Smooth muscle cell (in vitro differentiated cells): ENCODE measurements at regions not wholly inside any gene's neighbourhood (a gene's known extent, or its start where the extent isn't known, plus 50 kb on each side); places are given as distances from the start of the nearest gene placed in this dataset.

ENCODE experiments used
- DNase-seq: peaks from one replicate; lab custom pipeline; 2025; ENCODE audit not compliant: unreplicated experiment; lab: John Stamatoyannopoulos, UW
- H2AFZ ChIP-seq: fragments of 200-600 bp; sonication (generic); 2 replicates; pipeline ENCODE4 v1.6.0; 2016; ENCODE audit warnings: antibody characterized with exemption, low read depth, mild to moderate bottlenecking
- H3F3A ChIP-seq: fragments of 200-600 bp; sonication (generic); 2 replicates; pipeline ENCODE4 v1.6.0; 2017; ENCODE audit warnings: antibody characterized with exemption, low read depth
- H3K27ac ChIP-seq: fragments of 200-600 bp; sonication (generic); 2 replicates; pipeline ENCODE4 v1.5.1; 2016; ENCODE audit warnings: low read depth, mild to moderate bottlenecking
- H3K27me3 ChIP-seq: fragments of 200-600 bp; sonication (generic); 2 replicates; pipeline ENCODE4 v1.6.1; 2016; ENCODE audit warnings: low read depth, mild to moderate bottlenecking
- H3K36me3 ChIP-seq: fragments of 200-600 bp; sonication (generic); 2 replicates; pipeline ENCODE4 v1.5.1; 2016; ENCODE audit warnings: low read depth
- H3K4me1 ChIP-seq: fragments of 200-600 bp; sonication (generic); 2 replicates; pipeline ENCODE4 v1.5.1; 2016; ENCODE audit warnings: low read depth
- H3K4me2 ChIP-seq: fragments of 200-600 bp; sonication (generic); 2 replicates; pipeline ENCODE4 v1.6.0; 2016; ENCODE audit warnings: mild to moderate bottlenecking
- H3K4me3 ChIP-seq: fragments of 200-600 bp; sonication (generic); 2 replicates; pipeline ENCODE4 v1.5.1; 2016; ENCODE audit warnings: mild to moderate bottlenecking
- H3K79me2 ChIP-seq: fragments of 200-600 bp; sonication (generic); 2 replicates; pipeline ENCODE4 v1.6.0; 2016; ENCODE audit warnings: low read depth, mild to moderate bottlenecking
- H3K9ac ChIP-seq: fragments of 200-600 bp; sonication (generic); 2 replicates; pipeline ENCODE4 v1.6.0; 2016; ENCODE audit warnings: low read depth
- H3K9me3 ChIP-seq: fragments of 200-600 bp; sonication (generic); replicated peaks from 2 replicates; pipeline ENCODE4 v1.5.1; 2016; ENCODE audit warnings: low read depth
- H4K20me1 ChIP-seq: fragments of 200-600 bp; sonication (generic); 2 replicates; pipeline ENCODE4 v1.6.0; 2016; ENCODE audit warnings: low read depth
- WGBS: methylation state at CpG from one replicate; pipeline ENCODE4 v1.1.7; 2016; ENCODE audit warnings: low lambda C conversion rate; 5-methylcytosine and 5-hydroxymethylcytosine counted together
- TF ChIP-seq, protein P1 (sequence below): fragments of 200-600 bp; sonication (generic); IDR thresholded peaks from 2 replicates; pipeline ENCODE4 v1.5.1; 2017; ENCODE audit warnings: borderline replicate concordance, mild to moderate bottlenecking, antibody characterized with exemption; ENCODE audit not compliant: insufficient read depth, poor library complexity, severe bottlenecking

DNA sequence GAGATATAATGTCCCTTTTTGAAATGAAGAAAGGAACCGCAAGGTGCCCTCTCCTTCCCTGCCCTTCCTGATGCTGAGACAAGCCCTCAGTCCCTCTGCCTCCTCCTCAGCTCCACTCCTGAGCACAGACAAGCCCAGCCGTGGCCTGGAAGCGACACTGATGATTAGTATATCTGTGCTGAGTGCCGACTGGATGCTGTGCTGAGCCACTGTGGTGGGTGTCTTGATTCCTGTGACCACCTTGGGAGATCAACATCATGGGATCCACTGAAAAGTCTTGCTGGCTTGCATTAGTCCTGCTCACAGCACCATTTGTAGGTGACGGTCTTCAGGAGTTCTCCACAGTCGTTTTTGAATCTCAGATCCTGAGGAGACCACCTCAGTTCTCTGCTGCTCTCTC lies 59.5 kb upstream of the HGFAC start:
- Histone ChIP-seq H3K9ac (no peak overlapping the region), H3K36me3 (no peaks in the 10 kb centered on the region), H2AFZ (no peak overlapping the region), H3K4me1 (peaks cover 6% of the 10 kb centered on the region), H4K20me1 (no peaks in the 10 kb centered on the region), H3F3A (no peaks in the 10 kb centered on the region), H3K27me3 (no peaks in the 10 kb centered on the region), H3K27ac (no peak overlapping the region), H3K4me3 (no peak overlapping the region), H3K79me2 (no peaks in the 10 kb centered on the region), H3K4me2 (no peak overlapping the region), H3K9me3 (peaks cover 4% of the 10 kb centered on the region)
- TF ChIP-seq, protein P1, sequence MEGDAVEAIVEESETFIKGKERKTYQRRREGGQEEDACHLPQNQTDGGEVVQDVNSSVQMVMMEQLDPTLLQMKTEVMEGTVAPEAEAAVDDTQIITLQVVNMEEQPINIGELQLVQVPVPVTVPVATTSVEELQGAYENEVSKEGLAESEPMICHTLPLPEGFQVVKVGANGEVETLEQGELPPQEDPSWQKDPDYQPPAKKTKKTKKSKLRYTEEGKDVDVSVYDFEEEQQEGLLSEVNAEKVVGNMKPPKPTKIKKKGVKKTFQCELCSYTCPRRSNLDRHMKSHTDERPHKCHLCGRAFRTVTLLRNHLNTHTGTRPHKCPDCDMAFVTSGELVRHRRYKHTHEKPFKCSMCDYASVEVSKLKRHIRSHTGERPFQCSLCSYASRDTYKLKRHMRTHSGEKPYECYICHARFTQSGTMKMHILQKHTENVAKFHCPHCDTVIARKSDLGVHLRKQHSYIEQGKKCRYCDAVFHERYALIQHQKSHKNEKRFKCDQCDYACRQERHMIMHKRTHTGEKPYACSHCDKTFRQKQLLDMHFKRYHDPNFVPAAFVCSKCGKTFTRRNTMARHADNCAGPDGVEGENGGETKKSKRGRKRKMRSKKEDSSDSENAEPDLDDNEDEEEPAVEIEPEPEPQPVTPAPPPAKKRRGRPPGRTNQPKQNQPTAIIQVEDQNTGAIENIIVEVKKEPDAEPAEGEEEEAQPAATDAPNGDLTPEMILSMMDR: no peak
- WGBS: 86% methylated on average over 6 of the region's 6 CpGs
- no peak for DNase-seq

DNA sequence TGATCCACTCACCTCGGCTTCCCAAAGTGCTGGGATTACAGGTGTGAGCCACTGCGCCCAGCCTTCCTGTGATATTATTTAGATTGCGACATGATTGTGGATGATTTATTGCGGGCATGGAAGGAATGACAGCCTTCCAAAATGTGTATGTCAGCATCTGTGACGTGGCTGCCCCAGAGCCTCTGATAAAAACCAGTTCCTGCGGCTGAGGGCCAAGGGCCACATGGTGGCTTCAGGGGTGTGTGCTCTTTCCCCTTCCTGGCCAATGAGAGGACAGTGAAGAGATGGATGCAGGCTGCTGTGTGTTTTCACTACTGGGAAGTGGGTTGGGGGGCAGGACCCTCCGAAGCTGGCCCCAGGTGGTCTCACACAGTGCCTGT lies 57.4 kb upstream of the HGFAC start:
- Histone ChIP-seq H3K4me2 (no peak overlapping the region), H3F3A (no peaks in the 10 kb centered on the region), H2AFZ (no peak overlapping the region), H3K4me3 (no peak overlapping the region), H3K27me3 (no peaks in the 10 kb centered on the region), H3K27ac (peak overlapping the region; percentile 93), H3K79me2 (no peaks in the 10 kb centered on the region), H3K4me1 (peaks cover 28% of the 10 kb centered on the region), H3K9me3 (peaks cover 4% of the 10 kb centered on the region), H3K9ac (no peak overlapping the region), H4K20me1 (peaks cover 6% of the 10 kb centered on the region), H3K36me3 (no peaks in the 10 kb centered on the region)
- WGBS: 86% methylated on average over 7 of the region's 7 CpGs
- TF ChIP-seq, protein P1: no peak
- DNase-seq: no peak

DNA sequence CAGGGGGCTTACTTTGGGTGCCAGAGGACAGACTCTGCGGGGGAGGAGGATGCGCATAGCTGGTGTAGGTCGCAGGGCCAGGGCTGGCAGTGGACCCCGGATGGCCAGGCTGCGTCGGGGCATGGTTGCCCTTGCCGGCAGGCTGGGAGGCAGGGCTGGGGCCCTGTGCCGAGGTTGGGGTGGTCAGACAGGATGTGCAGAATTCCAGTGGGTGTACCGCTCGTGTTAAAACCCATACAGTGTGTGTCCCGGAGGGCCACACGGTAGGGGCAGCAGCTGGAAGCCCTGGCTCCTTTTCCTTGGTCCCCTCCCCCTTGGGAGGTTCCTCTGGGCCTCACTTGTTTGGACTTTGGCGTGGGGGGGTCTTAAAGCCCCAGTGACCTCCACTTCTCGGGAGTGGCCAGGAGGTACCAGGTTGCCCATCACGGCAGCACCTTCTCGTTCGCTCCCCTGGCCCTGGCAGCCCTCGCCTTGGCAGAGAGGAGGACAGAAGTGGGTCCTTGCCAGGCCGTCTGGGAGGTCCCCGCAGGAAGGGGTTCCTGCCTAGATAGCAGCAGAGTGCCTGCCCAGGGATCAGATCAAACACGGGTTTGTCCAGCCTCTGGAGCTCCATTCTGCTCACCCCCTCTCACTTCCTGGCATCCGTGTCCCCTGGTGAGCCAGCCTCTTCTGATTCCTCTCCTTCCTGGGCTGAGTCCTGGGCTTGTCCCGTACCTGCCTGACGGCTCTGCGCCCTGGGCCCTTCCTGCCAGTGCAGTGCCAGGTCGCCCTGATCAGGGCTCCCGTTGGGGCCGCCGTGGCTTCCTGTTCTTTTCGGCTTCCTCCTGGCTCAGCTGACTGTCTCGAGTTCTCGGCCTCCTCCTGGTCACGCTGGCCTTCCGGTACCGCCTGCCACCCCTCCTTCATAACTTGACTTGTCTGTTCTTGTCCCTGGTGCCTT lies 56.7 kb upstream of the HGFAC start:
- H2AFZ ChIP-seq: no peak overlapping the region
- no peaks in the 10 kb centered on the region for H3K9me3 ChIP-seq
- H3K4me1 ChIP-seq: peaks cover 32% of the 10 kb centered on the region
- H3K79me2 ChIP-seq: peaks cover 2% of the 10 kb centered on the region
- H3K9ac ChIP-seq: no peak overlapping the region
- H3K4me2 ChIP-seq: no peak overlapping the region
- no peaks in the 10 kb centered on the region for H3F3A ChIP-seq
- no peak for DNase-seq
- H4K20me1 ChIP-seq: peaks cover 9% of the 10 kb centered on the region
- H3K36me3 ChIP-seq: no peaks in the 10 kb centered on the region
- whole genome bisulfite sequencing: 82% methylated on average over 35 of the region's 35 CpGs
- H3K4me3 ChIP-seq: no peak overlapping the region
- H3K27me3 ChIP-seq: no peaks in the 10 kb centered on the region
- TF ChIP-seq, protein P1: no peak
- peak overlapping the region; percentile 93 for H3K27ac ChIP-seq
